T47D (cell line): ENCODE measurements at regions not wholly inside any gene's neighbourhood (a gene's known extent, or its start where the extent isn't known, plus 50 kb on each side); places are given as distances from the start of the nearest gene placed in this dataset.

Experiments
- DNase-seq, 2 experiments: peaks; one replicate each; pipeline versions ENCODE4 v3.0.0 to v3.0.0-alpha.2; 2011 to 2012; ENCODE audit warnings: low read depth in 1 of 2, low spot score in 1 of 2
- JUND ChIP-seq: IDR thresholded peaks from 2 replicates; pipeline ENCODE4 v1.6.1; 2012; ENCODE audit warnings: low read depth
- in situ Hi-C: cut with HindIII; loops from 2 replicates; pipeline ENCODE4 v1.10.0; 2016; ENCODE audit warnings: low sequenced_read_pairs, low pct_unique_long_range_greater_than_20kb

DNA sequence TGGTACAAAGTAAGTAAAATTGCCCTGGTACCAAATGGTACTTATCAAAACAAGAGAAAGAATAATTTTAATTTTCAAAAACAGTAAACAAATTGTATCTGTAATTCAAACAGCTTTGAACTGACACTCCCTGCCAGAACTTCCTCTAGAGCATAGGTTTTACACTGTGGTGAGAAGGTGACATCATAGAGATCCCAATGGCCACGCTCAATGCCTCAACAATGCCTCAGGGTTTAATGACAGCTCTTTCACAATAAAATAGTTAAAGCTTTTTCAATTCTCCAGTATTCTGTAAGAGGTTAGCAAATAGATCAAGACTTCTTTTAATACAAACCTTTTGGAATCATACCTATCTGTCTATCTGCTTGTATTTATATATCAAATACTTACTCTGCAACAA is 437.1 kb downstream of the PRR16 start:
- peak in 1 of 2 experiments; percentile 6 for DNase-seq
- in situ Hi-C loops, result no loop called here
- no peak for TF ChIP-seq JUND

DNA sequence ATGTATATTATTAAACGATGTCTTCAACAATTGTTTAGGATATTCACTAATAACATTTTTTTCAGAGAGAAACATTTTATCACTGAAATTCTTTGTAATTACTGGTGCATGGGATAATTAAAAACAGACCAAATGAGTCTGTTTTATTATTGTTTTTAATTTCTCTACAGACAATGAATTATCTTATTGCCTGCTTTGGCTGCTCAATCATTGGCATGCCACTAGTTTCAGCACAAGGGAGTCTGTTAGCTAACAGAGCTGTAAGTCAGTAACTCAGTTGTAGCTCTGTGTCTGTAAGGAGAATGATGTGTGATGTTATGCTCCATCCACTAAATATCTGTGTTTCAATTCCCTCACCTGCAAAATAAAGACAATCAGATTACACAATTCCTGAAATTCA is 443.9 kb downstream of the PRR16 start:
- in situ Hi-C loops, result no loop called here
- no peak for TF ChIP-seq JUND
- DNase-seq, result no peak

DNA sequence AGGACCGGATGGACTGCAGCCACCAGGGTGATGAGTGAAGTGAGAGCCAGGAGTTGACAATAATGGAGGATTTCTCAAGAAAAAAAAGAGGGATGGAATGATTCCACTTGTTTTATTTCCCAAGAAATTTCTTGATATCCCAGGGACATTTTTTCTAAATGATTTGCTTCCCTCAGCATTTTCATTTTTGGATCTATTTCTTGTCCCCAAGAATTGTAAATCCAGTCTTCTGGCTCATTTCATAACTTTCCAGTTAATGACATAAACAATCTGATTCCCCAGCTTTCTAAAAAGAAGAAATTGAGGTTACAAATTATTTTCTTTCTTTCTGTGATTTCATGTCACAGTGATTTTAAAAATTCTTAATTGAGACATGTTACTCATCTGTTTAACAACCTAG is 446.5 kb downstream of the PRR16 start:
- no peak for DNase-seq
- in situ Hi-C loops, result no loop called here
- no peak for TF ChIP-seq JUND

DNA sequence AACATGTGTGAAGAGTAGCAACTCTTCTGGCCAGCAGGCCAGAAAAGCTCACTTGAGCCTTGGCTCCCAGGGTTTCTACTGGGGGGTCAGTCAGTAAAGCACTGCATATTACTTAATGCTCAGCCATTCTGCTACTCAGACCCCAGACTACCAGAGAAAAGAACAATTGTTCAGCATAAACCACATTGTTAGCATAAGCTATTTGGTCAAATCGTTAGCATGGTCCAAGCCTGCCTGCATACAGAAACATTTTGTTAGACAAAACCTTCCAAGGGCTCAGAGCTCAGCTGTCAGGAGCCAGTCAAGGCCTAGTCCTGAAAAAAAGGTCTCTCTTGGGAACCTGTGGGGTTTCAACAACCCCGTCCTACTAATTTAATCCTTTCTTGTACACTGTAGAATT is 449.3 kb downstream of the PRR16 start:
- DNase-seq, result no peak
- in situ Hi-C loops, result no loop called here
- TF ChIP-seq JUND, result no peak

DNA sequence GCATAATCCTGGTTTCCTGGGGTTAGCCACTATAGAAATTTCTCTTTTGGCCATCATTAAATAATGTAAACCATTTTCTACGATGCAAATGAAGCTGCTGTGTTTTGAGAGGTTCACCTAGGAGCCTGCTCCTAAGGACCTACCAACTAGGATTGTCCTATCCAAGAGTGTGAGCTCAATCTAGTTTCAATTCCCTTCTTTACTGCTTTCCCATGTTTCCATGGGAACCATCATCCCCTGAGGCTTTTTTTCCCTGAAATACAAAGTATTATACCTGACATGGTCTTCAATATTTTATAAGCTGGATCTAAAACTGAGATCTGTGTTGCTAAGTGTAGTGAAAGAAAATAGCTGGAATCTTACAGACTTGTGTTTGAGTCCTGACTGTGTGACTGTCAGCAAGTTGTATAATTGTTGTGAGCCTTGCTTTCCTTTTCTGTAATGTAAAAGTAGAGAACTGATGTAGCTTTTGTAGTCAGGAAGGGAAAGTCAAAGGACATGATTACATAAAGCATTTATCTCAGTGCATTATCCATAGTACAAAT is 453.2 kb downstream of the PRR16 start:
- in situ Hi-C loops, result no loop called here
- DNase-seq, result no peak
- TF ChIP-seq JUND, result no peak

DNA sequence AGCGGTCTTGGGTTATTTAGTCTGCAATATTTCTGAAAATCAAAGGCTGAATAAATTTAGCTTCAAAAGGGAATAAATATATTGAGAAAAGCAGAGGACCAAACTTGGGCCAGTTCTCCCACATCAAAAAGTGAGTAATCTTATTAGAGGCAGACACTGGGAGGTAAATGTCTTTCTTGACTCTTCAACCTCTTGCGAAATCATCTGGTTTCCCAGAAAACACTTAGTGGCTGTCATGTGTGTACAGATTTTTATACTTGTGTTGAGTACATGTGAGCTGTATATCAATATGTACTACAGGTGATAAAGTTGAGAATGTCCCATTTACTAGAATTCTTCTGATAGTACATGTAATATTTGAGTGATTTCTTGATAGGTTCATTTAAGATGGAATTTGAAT is 454.9 kb downstream of the PRR16 start:
- in situ Hi-C loops, result no loop called here
- TF ChIP-seq JUND, result no peak
- no peak for DNase-seq

DNA sequence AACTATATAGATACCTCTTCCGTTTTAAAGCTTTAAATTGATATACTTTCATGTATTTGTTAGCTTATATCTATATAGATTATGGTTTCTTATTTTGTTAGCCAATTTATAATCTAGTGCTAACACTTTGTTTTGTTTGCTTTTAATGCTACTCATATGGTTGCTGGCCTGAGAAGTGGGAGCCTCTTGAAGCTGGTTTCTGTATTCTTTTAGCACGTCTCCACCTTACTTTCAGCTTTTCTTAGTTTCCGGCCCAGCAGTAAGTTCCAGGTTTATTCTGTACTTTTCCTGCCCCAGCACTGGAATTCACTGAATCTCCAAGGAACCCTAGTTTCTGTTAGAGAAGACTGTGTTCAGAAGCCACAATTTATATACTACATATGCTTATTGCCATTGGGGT is 458.9 kb downstream of the PRR16 start:
- no peak for DNase-seq
- in situ Hi-C loops, result no loop called here
- TF ChIP-seq JUND, result no peak

DNA sequence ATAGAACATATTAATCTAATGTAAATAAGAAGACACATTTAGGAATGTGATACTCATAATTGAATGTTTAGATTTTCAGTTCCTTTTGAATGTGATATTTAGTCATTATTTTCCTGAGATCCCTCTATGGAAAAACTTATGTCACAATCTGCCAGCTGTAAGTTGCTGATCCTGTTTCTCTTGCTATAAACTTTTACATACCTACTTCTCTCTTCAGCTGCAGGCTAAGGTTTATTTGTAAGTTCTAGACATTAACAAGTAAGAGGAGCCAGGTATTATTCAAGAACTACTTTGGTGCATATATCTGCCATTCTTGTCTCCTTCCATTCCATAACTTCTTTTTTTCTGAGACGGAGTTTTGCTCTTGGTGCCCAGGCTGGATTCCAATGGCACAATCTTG is 462.4 kb downstream of the PRR16 start:
- DNase-seq, result peak; percentile 34 to 61
- no peak for TF ChIP-seq JUND
- in situ Hi-C loops, result no loop called here

DNA sequence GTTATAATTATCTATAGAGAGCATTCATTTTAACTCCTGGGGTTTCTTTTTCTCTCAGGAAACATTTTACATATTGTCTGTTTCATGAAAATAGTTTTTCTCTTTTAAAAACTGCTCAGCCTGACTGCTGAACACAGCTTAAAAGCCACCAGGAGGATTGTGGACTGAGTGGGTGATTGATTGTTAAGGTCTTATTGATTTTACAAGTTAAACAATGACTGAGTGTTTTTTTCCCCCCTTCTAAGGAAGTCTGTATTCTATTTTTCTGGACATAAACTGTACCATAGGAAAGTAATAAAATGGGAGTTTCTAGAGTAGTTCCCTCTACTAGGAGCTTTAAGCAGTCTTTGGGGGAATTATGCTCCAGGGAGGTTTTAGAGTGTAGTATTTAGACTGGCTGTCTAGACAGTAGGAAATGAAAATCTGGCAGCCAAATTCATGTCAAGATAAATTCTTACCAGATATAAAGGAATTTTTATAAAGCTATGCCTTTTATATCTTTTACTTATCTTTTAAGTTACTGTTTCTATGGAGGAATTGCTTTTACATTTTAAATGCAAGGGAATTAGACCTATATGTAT is 463.9 kb downstream of the PRR16 start:
- in situ Hi-C loops, result no loop called here
- no peak for TF ChIP-seq JUND
- DNase-seq, result peak in 1 of 2 experiments; percentile 9

DNA sequence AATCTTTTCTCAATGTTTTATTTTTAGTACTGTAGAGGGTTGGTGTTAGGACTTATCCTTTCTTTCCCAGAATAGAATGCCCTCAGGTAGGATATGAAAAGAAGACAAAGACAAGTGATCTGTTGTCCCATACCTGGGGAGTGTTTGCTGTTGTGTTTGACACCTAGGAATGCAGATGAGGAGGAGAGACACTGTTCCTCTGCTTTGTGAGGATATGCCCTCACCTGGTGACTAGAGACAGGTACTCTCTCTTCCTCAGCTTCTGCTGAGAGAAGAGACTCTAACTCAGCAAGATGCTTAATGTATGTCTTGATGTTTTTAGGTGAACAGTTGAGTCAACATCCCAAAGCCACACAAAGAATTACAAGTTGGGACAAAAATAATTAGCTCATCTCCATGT is 468.4 kb downstream of the PRR16 start:
- DNase-seq, result peak in 1 of 2 experiments; percentile 37
- no peak for TF ChIP-seq JUND
- in situ Hi-C loops, result no loop called here

DNA sequence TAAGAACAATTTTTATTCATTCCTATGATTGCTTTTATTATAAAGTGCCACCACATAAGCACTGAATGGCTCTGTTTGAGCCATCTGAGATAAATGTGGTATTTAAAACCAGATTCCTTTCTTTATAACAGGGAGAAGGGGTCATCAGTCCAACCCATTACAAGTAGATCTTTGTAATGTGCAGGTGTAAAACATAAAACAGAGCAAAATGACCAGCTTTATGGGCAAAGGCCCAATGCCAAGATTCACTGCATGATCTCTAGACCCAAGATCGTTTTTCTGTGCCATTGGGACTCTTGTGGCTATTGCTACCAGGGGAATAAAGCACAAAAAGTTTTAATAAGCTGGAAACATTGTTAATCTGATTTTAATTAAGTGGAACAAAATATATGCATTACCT is 469.9 kb downstream of the PRR16 start:
- in situ Hi-C loops, result no loop called here
- TF ChIP-seq JUND, result no peak
- no peak for DNase-seq

DNA sequence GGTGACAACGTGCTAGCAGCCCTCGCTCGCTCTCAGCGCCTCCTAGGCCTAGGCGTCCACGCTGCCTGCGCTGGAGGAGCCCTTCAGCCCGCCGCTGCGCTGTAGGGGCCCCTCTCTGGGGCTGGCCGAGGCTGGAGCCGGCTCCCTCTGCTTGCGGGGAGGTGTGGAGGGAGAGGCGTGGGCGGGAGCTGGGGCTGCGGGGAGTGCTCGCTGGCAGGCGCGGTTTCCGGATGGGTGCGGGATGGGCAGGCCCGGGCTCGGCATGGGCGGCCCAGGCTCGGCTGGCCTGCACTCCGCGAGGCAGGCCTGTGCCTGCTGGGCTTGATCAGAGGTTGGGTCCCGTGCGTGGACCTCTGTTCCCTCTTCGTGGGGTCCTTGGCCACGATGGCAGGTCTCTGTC is 472.6 kb downstream of the PRR16 start:
- in situ Hi-C loops, result no loop called here
- no peak for DNase-seq
- TF ChIP-seq JUND, result no peak

DNA sequence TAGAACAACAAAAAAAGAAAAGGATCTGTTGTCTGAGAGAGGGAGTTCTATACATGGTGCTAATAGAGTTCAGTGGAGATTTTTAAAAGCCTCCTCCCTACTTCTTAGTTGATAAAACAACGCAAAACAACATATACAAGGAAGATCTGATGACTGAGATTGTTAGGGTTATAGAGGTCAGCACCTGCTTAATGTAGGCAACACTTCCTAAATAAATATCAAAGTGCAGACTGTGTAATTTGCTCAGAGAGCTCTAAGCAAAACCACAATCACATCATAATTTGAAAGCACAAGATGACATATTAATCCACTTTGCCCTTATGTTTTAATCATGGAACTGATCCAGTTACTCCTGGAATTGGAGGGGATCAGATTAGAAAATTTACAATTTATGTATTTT is 474.5 kb downstream of the PRR16 start:
- no peak for TF ChIP-seq JUND
- DNase-seq, result no peak
- in situ Hi-C loops, result no loop called here
